Stimulated activated CD4-positive, alpha-beta T cell treated with anti-CD3 and anti-CD28 coated beads, TNF-alpha, amount 100 ng/mL, for 48 hours (primary cell): ENCODE measurements at regions not wholly inside any gene's neighbourhood (a gene's known extent, or its start where the extent isn't known, plus 50 kb on each side); places are given as distances from the start of the nearest gene placed in this dataset.
"Not testable (repeated sequence)": the region's sequence is repeated elsewhere in the genome, so short reads cannot be mapped to it uniquely, and the experiment has no call there.

Experiments used
- DNase-seq, 3 donors: peaks; one replicate each; pipeline ENCODE4 v3.0.0-alpha.2; 2020; ENCODE audit warnings: low read depth in 3 of 3

DNA sequence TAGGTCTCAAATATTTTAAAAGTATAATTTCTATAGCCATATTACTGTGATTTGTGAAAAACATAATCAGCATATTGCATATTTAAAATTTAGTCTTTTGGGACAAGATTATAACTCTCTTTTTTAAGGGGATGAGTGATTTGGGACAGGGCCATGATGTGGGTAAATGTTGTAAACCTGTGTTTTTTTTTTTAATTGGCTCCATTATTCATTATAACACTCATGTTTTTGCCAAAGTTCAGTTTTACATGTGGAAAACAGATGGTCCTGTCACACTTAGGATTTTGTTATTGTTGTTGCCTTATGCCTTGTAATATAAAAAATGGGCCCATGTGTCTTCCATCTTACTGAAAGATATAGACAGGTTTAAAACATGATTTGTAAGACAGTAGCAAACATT lies 1413.5 kb upstream of the RAG2 start:
- no peak for DNase-seq

GRCh38 chr11:38009932-38010331 lies 1411.9 kb upstream of the RAG2 start:
- DNase-seq, result no peak

GRCh38 chr11:38006466-38006865 lies 1408.4 kb upstream of the RAG2 start:
- no peak for DNase-seq

DNA sequence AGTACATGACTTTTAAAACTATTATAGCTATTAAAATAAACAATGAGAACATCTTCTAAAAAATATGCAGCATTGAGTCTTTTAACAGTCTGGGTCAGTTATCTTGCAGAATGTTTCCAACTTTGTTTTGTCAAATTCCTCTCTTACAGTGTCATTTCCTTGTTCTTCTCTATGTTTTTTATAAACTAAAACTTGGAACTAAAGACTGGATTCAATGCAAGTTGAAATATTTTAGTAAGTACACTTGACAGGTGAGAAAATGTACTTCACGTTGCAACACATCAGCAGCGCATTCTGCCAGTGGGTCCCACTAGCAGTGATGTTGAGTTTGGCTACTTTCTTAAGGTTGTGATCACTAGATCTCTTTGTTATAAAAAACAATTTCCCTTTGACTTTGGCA lies 1407.6 kb upstream of the RAG2 start:
- no peak for DNase-seq

DNA sequence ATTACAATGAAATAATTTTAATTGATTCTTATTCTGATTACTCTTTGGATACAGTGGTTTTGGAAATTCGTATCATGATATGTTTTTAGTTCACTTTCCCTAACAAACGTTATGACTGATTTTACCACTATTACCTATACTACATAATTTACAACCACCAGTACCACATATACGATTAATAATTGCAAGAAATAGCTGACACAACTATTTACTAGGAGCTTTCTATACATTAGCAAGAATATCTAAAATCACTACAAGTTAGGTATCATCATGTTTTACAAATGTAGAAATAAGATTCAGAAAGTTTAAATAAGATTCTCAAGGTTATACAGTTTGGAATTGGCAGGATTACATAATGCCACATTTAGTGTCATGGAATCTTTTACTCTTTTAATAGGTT lies 1401.1 kb upstream of the RAG2 start:
- no peak for DNase-seq

- DNase-seq, result no peak
These were observed 1397.8 kb upstream of the RAG2 start for GRCh38 chr11:37995886-37996285.

- no peak for DNase-seq
These were observed 1390.0 kb upstream of the RAG2 start for GRCh38 chr11:37988031-37988430.

GRCh38 chr11:37984991-37985390 lies 1387.0 kb upstream of the RAG2 start:
- no peak for DNase-seq

DNA sequence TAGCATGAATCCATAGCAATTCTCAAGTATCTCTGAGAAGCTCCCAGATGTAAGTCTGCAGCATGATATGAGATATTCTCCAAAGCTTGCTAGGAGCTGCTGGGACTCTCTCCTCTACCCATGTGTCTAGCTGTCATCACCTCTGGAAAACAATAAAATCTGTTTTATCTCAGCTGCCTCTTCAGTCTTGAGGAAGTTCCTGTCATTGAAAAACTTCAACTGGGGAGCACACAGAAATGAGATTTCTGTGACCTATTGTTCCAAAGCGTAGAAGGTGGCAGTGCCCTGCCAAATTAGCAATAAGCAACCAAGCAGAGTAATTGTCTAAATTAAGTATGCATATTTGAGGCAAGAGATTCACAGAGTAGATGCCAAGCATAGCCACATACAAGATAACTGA lies 1380.6 kb upstream of the RAG2 start:
- DNase-seq, result no peak

GRCh38 chr11:37973941-37974340 lies 1375.9 kb upstream of the RAG2 start:
- no peak for DNase-seq

DNA sequence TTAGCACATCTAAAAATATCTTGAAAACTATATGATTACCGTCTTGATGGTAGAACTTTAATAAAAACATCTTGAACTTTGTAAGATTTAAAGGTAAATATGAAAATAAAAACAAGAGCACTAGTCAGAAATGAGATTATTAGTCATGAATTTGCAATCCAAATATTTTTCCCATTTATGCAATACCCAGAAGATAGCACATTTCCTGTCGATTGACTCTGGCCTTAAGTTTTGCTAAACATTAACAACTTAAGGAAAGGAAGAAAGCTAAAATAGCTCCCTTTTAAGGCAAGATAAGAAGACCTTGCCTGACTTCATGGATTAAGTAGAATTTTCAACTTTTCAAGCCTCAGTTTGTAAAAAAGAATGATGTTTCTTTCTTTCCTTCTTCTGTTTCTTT lies 1374.7 kb upstream of the RAG2 start:
- no peak for DNase-seq

GRCh38 chr11:37969336-37969735 lies 1371.3 kb upstream of the RAG2 start:
- not testable (repeated sequence) for DNase-seq

DNA sequence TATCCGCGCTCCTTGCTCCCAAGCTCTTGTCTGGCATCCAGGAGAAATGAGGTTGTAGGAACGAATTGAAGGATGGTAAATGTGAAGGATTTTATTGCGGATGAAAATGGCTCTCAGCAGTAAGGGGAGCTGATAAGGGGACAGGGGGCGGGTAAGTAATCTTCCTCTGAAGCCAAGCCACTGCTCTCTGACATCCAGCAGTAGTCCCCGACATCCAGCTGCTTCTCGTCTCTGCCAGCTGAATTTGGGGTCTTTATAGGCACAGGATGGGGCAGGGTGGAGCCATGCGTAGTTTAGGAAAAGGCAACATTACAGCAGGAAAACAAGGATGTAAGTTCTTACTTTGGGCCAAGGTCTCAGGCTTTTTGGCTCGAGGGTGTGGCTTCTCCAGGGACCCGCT lies 1370.1 kb upstream of the RAG2 start:
- no peak for DNase-seq

GRCh38 chr11:37967635-37968034 lies 1369.6 kb upstream of the RAG2 start:
- no peak for DNase-seq

DNA sequence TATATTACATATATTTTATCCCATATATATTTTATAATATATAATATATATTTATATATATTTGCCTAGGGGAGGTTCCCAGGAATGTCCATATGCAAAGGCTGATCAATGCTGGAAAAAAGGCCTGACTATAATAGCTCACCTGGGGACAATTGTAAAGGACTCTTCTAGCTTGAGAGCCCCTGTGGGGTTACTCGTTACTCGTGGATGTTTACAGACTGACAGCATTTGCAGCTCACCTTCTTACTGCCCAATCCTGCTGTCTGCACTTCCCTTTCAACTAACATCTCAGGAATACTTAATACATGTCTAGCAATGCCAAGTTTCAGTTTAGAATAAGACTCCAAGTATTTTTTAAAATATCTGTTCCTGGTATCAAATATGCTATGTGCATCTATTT lies 1365.4 kb upstream of the RAG2 start:
- DNase-seq, result no peak

DNA sequence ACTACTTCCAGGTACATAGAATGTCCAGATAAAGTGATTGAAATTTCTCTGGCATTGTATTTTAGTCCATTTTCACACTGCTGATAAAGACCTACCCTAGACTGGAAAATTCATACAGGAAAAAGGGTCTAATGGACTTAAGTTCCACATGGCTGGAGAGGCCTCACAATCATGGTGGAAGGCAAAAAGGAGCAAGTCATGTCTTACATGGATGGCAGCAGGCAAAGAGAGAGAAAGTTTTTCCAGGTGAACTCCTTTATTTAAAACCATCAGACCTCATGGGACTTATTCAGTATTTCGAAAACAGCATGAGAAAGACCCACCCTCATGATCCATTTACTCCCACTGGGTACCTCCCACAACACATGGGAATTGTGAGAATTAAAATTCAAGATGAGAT lies 1359.7 kb upstream of the RAG2 start:
- DNase-seq, result no peak

GRCh38 chr11:37951996-37952395 lies 1354.0 kb upstream of the RAG2 start:
- DNase-seq, result no peak

GRCh38 chr11:37948258-37948657 lies 1350.2 kb upstream of the RAG2 start:
- no peak for DNase-seq

DNA sequence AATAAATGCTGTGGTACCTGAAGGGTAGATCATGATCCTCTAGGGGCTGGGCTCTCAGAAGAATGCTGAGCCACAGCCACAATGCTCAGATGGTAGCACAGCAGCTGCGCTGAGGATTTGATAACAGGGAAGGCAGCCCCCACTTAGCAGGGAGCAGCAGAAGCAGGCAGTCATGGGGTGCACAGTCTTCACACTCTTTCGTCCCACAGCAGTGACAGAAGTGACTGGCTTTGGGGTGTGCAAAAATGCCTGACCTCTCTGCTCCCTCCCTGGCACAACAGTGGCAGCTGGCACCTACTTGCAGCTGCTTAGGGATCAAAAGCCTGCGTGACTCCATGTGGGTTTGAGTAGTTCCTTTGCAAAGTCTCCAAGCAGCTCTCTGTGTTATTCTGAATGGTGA lies 1349.8 kb upstream of the RAG2 start:
- DNase-seq, result no peak

- DNase-seq, result peak in 1 of 3 donors; percentile 1
These were observed 1348.2 kb upstream of the RAG2 start for GRCh38 chr11:37946155-37946766.

GRCh38 chr11:37942081-37942480 lies 1344.0 kb upstream of the RAG2 start:
- no peak for DNase-seq

DNA sequence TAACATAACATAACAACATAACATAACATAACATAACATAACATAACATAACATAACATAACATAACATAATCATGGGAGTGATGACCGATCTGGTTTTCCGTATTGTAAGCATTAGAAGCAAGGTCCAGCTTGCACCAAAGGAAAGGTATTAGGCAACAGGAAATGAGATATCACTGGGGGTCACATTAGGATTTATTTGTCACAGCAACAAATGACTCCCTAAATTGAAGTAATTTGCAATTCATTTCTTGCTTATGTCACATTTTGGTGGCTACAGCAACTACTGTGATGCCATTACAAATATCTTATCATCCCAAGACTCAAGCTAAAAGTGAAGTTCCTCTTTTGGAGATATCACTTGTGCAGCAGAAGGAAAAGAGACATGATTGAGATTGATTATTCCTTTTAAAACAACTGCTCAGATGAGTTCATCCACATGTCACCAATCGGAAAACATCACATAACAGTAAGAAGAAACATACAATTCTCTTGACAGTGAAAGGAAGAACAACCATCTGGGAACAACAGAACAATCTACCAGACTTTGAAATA lies 1331.1 kb upstream of the RAG2 start:
- no peak for DNase-seq

DNA sequence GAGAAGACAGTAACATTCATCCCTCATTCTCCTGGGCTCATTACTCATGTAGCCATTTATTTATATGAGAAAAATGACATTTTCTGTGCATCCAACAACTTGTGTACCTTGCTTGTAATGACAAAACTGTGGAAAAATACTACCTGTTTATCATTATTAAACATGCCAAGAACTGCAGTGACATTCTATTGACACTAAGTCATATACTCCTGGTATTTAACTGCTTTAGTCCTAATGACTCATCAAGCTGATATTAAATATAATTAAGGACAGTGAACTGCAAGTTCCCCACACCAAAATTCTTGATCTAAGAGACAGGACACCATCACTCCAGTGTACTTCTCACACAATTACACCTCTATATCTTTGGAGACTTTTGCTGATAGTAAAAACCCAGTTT lies 1328.7 kb upstream of the RAG2 start:
- no peak for DNase-seq

GRCh38 chr11:37916331-37916730 lies 1318.3 kb upstream of the RAG2 start:
- DNase-seq, result no peak
